ENCODE measurements at regions not wholly inside any gene's neighbourhood (a gene's known extent, or its start where the extent isn't known, plus 50 kb on each side); places are given as distances from the start of the nearest gene placed in this dataset.

GRCh38 chr12:125424909-125425308 is 359.7 kb downstream of the AACS start (continued):
- TF ChIP-seq ETS1 (IDR thresholded peaks at IDR 0.05): no peak
- TF ChIP-seq ZNF331 (CRISPR knock-in tag; IDR thresholded peaks at IDR 0.05; ENCODE audit: low read depth): no peak
- no peak for TF ChIP-seq REST (IDR thresholded peaks at IDR 0.05; ENCODE audit: unreplicated experiment)
- TF ChIP-seq ZNF114 (CRISPR knock-in tag; IDR thresholded peaks at IDR 0.05): no peak

GRCh38 chr12:125431516-125431915 is 366.3 kb downstream of the AACS start:
- H3K4me2 ChIP-seq: no peak overlapping the region
- Mint-ChIP-seq H3K4me1 (peaks cover 37% of the 10 kb centered on the region), H3K9me3 (no peaks in the 10 kb centered on the region), H3K27ac (no peak overlapping the region), H3K36me3 (ENCODE audit: low read depth) (no peaks in the 10 kb centered on the region; the same call in 1 of the 3 replicates), H3K4me3 (no peak overlapping the region), H3K27me3 (ENCODE audit: insufficient read depth, low read depth, poor library complexity) (peaks cover 23% of the 10 kb centered on the region)
- H3K27ac ChIP-seq (ENCODE audit: low read depth): no peak overlapping the region
- H3K27me3 ChIP-seq (ENCODE audit: insufficient read depth): no peaks in the 10 kb centered on the region
- H4K20me1 ChIP-seq (replicated peaks; ENCODE audit: insufficient read depth): no peaks in the 10 kb centered on the region; the same call in 1 of the 2 replicates
- DNase-seq (ENCODE audit: low spot score): no peak
- H3F3A ChIP-seq (replicated peaks; ENCODE audit: low read depth): no peaks in the 10 kb centered on the region
- no peaks in the 10 kb centered on the region for H3K36me3 ChIP-seq (ENCODE audit: insufficient read depth)
- H3K9me2 ChIP-seq (ENCODE audit: insufficient read depth): 0 out of 2 replicates have a peak, but pooled peaks cover 5% of the 10 kb centered on the region
- no peak overlapping the region for H2AFZ ChIP-seq
- no peaks in the 10 kb centered on the region for H3K4me1 ChIP-seq (ENCODE audit: insufficient read depth)
- ATAC-seq: no peak
- H3K79me2 ChIP-seq (replicated peaks; ENCODE audit: insufficient read depth): no peaks in the 10 kb centered on the region; the same call in none of the 2 replicates
- no peak overlapping the region for H3K4me3 ChIP-seq
- no peak for TF ChIP-seq NANOG (IDR thresholded peaks at IDR 0.05; ENCODE audit: borderline replicate concordance)
- TF ChIP-seq REST (IDR thresholded peaks at IDR 0.05; ENCODE audit: unreplicated experiment): no peak
- no peak for TF ChIP-seq CREB1 (CRISPR knock-in tag; IDR thresholded peaks at IDR 0.05; ENCODE audit: low read depth)
- no peak for TF ChIP-seq POLR2AphosphoS5 (IDR thresholded peaks at IDR 0.05; ENCODE audit: low read depth)
- no peak for TF ChIP-seq ETS1 (IDR thresholded peaks at IDR 0.05)
- TF ChIP-seq ZNF462 (CRISPR knock-in tag; IDR thresholded peaks at IDR 0.05): no peak
- no peak for TF ChIP-seq ZNF114 (CRISPR knock-in tag; IDR thresholded peaks at IDR 0.05)
- TF ChIP-seq STAT1 (IDR thresholded peaks at IDR 0.05; ENCODE audit: unreplicated experiment): no peak
